ENCODE measurements at regions not wholly inside any gene's neighbourhood (a gene's known extent, or its start where the extent isn't known, plus 50 kb on each side); places are given as distances from the start of the nearest gene placed in this dataset.

DNA sequence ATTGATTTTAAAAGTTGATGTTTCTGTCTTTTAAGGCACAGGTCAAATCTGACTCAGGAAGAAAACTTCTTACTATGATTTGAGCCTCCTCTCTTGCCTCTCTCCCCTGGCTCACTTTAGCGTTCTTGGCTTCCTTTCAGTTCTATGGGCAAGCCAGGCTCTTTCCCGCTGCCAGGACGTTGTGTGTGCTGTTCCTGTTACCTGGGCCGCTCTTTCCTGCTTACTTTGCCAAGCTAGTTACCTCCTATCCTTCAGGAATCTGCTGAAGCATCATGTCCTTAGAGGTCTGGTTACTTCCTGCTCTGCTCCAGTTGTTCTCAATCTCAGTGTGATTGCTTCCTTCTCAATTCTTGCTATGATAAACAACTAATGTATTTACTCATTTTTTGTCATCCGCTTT lies 1108.5 kb upstream of the EEF2KMT start:
- TF ChIP-seq, protein P1, sequence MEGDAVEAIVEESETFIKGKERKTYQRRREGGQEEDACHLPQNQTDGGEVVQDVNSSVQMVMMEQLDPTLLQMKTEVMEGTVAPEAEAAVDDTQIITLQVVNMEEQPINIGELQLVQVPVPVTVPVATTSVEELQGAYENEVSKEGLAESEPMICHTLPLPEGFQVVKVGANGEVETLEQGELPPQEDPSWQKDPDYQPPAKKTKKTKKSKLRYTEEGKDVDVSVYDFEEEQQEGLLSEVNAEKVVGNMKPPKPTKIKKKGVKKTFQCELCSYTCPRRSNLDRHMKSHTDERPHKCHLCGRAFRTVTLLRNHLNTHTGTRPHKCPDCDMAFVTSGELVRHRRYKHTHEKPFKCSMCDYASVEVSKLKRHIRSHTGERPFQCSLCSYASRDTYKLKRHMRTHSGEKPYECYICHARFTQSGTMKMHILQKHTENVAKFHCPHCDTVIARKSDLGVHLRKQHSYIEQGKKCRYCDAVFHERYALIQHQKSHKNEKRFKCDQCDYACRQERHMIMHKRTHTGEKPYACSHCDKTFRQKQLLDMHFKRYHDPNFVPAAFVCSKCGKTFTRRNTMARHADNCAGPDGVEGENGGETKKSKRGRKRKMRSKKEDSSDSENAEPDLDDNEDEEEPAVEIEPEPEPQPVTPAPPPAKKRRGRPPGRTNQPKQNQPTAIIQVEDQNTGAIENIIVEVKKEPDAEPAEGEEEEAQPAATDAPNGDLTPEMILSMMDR (IDR thresholded peaks at IDR 0.05): no peak
- TF ChIP-seq POLR2AphosphoS5 (IDR thresholded peaks at IDR 0.05; ENCODE audit: insufficient read depth in 1 of 2, low read depth in 1 of 2): no peak
- no peak for TF ChIP-seq POLR2A (IDR thresholded peaks at IDR 0.05)

All from vagina (tissue), 2 donors.